Stimulated activated CD4-positive, alpha-beta T cell treated with anti-CD3 and anti-CD28 coated beads, Interleukin-15, amount 100 ng/mL, for 24 hours (primary cell): ENCODE measurements at regions not wholly inside any gene's neighbourhood (a gene's known extent, or its start where the extent isn't known, plus 50 kb on each side); places are given as distances from the start of the nearest gene placed in this dataset.
A peak's percentile ranks its signal among the peaks of the same experiment; 100 is the strongest.

ENCODE experiments used
- DNase-seq: peaks from one replicate; pipeline ENCODE4 v3.0.0-alpha.2; 2020

DNA sequence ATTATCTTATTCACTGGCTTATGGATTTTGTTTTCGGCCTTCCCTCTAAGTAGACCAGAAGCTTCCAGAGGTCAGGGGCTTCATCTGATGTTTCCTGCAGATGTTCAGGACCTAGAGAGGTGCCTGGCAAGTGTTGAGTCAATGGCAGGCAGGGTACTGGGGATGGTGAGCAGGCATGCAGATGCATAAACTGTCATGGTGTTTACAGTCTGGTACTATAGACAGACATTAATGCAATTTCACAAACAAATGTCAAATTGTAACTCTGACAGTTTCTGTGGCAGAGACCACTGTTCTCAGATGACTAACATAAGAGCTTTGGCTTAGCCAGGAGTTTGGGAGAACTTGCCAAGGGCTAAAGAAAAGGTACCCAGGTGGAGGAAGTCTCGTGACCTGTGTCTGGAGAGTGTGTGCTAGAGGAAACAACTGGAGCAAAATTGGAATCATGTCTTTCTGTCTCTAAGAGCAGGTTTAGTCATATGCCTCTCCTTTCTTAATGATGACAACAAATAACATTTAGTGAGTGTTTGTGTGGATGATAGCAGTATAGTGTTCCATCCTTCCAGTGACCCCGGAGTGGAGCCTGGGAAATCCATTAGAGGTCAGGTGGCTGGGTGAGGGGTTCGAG is 53.7 kb upstream of the TRAK1 start:
- no peak for DNase-seq

GRCh38 chr3:42036483-42036823 is 54.7 kb upstream of the TRAK1 start:
- no peak for DNase-seq

DNA sequence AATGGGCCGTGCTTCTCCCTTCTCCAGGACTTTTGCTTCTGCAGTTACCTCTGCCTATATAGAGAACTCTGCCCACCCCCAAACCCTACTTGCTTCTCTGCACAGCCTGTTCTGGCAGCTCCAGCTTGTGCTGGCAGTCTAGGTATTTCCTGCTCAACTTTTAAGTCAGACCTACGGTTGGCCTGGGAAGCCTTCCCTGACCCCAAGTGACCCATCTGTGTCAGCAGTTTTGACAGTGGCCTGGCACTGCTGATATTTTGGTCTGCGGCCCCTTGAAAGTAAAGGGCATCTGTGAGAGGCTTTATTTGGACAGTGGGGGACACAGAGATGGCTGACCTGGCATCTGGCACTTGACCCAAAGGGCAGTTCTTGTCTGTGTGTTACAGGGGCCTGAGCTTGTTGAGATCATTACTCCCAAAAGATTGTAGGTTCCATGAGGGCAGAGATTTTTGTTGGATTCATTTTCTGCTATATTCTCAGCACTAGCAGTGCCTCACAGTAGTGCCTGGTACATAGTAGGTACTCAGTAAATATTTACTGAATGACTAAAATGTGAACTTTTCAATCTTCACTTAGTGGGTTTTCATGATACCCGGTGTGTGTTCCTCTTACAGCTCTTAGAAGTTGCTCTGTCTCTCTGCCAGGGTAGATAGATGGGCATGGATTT is 55.2 kb upstream of the TRAK1 start:
- no peak for DNase-seq

DNA sequence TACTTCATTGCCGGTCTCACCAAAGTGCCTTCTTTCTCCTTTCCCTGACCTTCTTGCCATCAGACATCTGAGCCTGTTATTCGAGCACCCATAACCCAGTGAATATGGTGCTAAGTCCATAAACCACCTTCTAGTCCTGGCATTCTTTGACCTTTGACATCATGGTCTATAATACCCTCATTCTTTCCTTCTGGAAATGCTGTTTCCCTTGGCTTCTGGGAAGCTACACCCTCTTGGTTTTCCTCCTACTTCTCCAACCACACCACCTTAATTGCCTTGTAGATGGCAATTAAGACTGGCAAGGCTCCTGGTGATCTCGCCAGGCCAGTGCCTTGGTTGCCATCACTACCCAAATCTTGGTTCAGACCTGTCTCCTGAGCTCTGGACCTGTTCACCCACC is 56.1 kb upstream of the TRAK1 start:
- no peak for DNase-seq

GRCh38 chr3:42033741-42034140 is 57.4 kb upstream of the TRAK1 start:
- no peak for DNase-seq

GRCh38 chr3:42032693-42033349 is 58.3 kb upstream of the TRAK1 start:
- no peak for DNase-seq

- DNase-seq = no peak
Measured at GRCh38 chr3:42031808-42032480, 59.2 kb upstream of the TRAK1 start.

DNA sequence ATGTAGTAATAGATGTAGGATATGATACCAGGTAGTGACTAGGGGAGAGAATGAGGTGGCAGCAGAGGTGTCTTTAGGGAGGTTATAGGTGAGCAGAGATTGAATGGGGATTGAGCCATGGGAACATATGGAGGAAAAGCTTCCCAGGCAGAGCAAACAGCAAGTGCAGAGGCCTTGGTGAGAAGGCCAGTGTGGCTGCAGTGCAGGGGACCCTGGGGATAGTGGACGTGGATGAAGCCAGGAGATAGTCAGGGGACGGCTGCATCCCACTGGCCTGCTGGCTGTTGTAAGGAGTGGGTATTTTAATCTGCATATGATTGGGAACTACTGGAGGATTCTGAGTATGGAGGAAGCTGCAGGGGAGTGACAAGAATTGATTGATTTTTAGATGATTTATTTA is 62.7 kb upstream of the TRAK1 start:
- DNase-seq = no peak

DNA sequence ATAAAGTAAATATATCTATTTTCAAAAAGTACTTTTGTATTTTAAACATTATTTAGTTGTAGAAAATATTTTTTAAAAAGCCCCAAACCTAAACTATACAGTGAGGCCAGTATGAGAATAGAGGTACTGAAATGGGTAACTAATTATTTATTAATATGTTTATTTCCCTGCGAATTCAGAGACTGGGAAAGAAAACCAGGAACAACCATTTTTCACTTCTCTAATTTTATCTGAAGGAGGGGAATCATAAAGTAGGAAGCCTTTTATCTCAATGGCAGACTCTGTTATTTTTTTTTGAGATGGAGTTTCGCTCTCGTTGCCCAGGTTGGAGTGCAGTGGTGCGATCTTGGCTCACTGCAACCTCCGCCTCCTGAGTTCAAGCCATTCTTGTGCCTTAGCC is 63.6 kb upstream of the TRAK1 start:
- DNase-seq = no peak

DNA sequence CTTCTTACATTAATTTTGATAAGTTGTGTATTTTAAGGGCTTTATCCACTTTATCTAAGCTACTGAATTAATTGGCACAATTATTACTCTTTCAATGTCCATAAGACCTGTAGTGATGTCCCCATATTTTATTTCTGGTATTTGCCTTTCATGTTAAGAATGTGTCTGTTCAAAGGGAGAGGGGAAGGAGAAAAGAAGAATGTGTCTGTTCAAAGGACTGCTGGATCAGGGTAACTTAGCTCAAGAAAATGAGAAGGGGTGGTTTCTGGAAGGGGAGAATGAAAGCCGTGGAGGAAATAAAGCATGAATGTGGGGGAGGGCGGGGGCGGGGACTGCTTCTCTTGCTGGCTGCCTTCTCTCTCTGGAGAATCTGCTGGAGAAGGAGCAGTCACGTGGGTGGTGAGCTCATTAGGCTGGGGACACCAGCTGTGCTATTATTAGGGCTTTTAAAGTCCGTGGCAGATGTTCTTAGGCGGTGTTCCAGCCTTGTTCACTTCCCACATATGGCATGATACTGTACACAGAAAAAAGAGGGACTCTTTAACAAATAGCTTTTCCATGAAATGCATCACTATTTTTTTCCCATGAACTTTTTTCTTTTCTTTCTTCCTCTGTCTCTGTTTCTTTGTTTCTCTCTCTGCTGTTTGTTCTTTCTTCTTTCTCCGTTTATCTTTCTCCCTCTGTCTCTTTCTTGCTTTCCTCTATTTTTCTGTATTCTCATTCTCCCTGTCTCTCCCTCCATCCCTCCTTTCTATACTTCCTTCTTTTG is 63.7 kb upstream of the ULK4 start:
- DNase-seq = peak; percentile 21

- DNase-seq = no peak
Measured at GRCh38 chr3:42024591-42025351, 62.9 kb upstream of the ULK4 start.

DNA sequence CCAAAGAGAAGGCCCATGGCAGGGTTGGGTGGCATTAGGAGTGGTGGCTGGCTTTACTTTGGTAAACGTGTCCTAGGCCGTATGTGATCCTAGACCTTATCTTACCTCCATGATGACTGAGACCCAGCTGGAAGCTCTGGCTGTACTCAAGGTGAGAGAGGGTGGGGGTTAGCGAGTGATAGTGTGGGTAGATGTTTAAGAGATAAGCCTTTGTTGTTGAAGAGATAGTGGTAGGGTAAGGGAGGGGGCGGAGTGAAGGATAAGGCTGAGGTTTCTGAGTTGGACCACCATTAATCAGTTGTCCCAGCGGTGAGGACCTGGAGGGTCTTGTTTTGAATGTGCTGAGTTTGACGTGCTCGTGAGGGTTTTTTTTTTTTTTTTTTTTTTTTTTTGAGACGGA is 61.5 kb upstream of the ULK4 start:
- DNase-seq = peak; percentile 66

GRCh38 chr3:42022355-42022754 is 60.5 kb upstream of the ULK4 start:
- no peak for DNase-seq

DNA sequence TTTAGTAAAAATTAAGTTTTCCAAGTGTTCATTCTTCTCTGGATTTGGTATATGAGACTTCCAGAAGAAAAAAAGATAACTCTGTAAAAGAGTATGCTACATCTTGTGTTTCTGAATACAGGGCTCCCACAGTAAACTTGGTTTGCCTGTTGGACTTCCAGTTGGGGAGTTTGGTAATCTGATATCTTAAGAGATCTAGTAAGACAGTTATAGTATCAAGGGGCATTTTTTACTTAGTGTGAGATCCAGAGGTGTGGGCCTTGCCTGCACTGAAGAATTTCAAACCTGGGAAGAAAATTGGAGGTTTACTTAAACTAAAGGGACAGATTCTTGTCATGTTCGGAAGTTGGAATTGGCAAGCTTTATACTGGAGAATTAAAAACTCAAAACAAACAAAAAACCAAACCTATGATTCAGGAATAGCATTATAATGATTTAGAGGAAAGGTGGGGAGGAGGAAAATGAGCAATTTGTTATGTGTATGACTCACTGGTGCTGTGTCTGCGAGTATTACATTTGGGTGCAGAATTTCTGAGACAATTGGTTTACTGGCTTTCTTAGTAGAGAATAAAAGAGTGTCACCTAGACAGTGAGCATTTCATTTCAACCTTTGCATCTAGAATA is 58.9 kb upstream of the ULK4 start:
- DNase-seq = no peak

DNA sequence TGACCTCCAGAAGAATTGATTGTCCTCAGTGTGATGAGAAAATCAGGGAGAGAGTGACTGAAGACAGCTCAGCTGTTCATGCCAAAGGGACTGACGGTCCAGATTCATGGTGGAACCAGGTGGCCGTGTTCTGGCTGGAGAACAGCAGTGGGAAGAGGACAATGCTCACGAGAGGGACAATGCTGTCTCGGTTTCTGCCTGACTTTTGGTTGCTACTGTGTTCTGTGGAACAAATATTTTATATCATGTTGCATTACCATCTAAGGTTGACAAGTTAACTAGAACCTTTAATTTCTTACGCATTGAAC is 58.0 kb upstream of the ULK4 start:
- no peak for DNase-seq

DNA sequence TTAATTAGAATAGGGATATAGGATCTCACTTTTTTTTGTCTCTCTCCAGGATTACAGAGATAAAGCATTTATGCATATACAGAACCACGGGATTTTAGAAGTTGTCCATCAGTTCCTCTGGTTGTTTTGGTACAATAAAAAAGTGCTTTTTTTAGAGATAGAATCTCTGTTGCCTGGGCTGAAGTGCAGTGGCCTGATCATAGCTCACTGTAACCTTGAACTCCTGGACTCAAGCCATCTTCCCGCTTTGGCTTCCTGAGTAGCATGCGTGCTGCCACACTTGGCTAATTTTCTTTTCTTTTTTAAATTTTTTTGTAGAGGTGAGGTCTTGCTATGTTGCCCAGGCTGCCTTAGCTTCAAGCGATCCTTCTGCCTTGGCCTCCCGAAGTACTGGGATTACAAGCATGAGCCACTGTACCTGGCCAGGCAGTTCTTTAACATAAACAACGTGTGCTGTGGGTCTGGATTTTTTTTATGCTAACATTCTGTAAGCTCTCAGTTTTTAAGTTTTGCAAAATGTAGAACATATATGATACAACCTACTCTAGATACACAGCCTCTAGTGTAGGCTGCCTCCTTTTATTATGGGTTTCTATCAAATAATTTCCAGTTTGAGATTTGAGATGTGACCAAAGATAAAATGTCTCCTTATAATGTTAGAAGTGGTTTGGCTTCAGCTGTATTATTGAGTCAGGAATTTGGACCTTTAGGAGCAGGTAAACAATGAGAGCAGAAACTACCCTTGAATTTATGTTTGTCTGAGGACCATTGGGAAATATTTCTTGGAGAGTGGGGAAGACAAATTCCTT is 57.4 kb upstream of the ULK4 start:
- DNase-seq = no peak

GRCh38 chr3:42014921-42015533 is 53.1 kb upstream of the ULK4 start:
- peak; percentile 27 for DNase-seq

GRCh38 chr3:42014458-42014920 is 52.6 kb upstream of the ULK4 start:
- DNase-seq = peak; percentile 24

GRCh38 chr3:42013691-42014457 is 52.0 kb upstream of the ULK4 start:
- peak; percentile 58 for DNase-seq
